8988T (cell line): ENCODE measurements at regions not wholly inside any gene's neighbourhood (a gene's known extent, or its start where the extent isn't known, plus 50 kb on each side); places are given as distances from the start of the nearest gene placed in this dataset.

Experiments used
- DNase-seq: peaks from one replicate; pipeline ENCODE4 v3.0.0; 2011

GRCh38 chr15:85984241-85984640 is 95.4 kb upstream of the AGBL1 start:
- no peak for DNase-seq

GRCh38 chr15:85986116-85986515 is 93.6 kb upstream of the AGBL1 start:
- no peak for DNase-seq

- no peak for DNase-seq
These were observed 92.9 kb upstream of the AGBL1 start for GRCh38 chr15:85986741-85987140.

- no peak for DNase-seq
These were observed 90.9 kb upstream of the AGBL1 start for GRCh38 chr15:85988741-85989140.

- no peak for DNase-seq
These were observed 87.4 kb upstream of the AGBL1 start for GRCh38 chr15:85992224-85992623.

GRCh38 chr15:85993116-85993515 is 86.6 kb upstream of the AGBL1 start:
- no peak for DNase-seq

GRCh38 chr15:85997618-85998017 is 82.1 kb upstream of the AGBL1 start:
- DNase-seq: no peak

GRCh38 chr15:85999658-86000057 is 80.0 kb upstream of the AGBL1 start:
- no peak for DNase-seq

- DNase-seq: no peak
These were observed 78.5 kb upstream of the AGBL1 start for GRCh38 chr15:86001200-86001599.

- DNase-seq: no peak
These were observed 77.2 kb upstream of the AGBL1 start for GRCh38 chr15:86002444-86002843.

GRCh38 chr15:86004061-86004460 is 75.6 kb upstream of the AGBL1 start:
- DNase-seq: no peak

- no peak for DNase-seq
These were observed 73.1 kb upstream of the AGBL1 start for GRCh38 chr15:86006546-86006945.

- no peak for DNase-seq
These were observed 69.9 kb upstream of the AGBL1 start for GRCh38 chr15:86009727-86010126.

GRCh38 chr15:86010398-86010797 is 69.3 kb upstream of the AGBL1 start:
- DNase-seq: no peak

- no peak for DNase-seq
These were observed 68.8 kb upstream of the AGBL1 start for GRCh38 chr15:86010891-86011290.

GRCh38 chr15:86014016-86014415 is 65.7 kb upstream of the AGBL1 start:
- no peak for DNase-seq

- no peak for DNase-seq
These were observed 62.9 kb upstream of the AGBL1 start for GRCh38 chr15:86016750-86017149.

- no peak for DNase-seq
These were observed 61.0 kb upstream of the AGBL1 start for GRCh38 chr15:86018679-86019078.

- no peak for DNase-seq
These were observed 58.1 kb upstream of the AGBL1 start for GRCh38 chr15:86021281-86022264.

- DNase-seq: no peak
These were observed 50.7 kb upstream of the AGBL1 start for GRCh38 chr15:86028961-86029360.
